CD14-positive monocyte (primary cell): ENCODE measurements at regions not wholly inside any gene's neighbourhood (a gene's known extent, or its start where the extent isn't known, plus 50 kb on each side); places are given as distances from the start of the nearest gene placed in this dataset.

Source experiments
- DNase-seq, 3 donors: peaks; one replicate each; pipeline ENCODE4 v3.0.0-alpha.2; 2011 to 2022
- H2AFZ ChIP-seq: 2 replicates; pipeline ENCODE4 v1.6.0; 2012; ENCODE audit warnings: mild to moderate bottlenecking, low read depth, low read length, inconsistent platforms; ENCODE audit not compliant: insufficient read depth, poor library complexity, severe bottlenecking
- H3K27ac ChIP-seq, 2 donors: 1 replicate in 1 of 2; 2 replicates in 1 of 2; pipeline ENCODE4 v1.5.1; 2012 to 2013; ENCODE audit warnings: low read length in 2 of 2, control low read depth in 1 of 2, inconsistent platforms in 1 of 2, low read depth in 1 of 2, mild to moderate bottlenecking in 1 of 2
- H3K27me3 ChIP-seq, 2 donors: one replicate each; pipeline versions ENCODE4 v1.6.0 to v1.6.1; 2011 to 2013; ENCODE audit warnings: low read length in 2 of 2; ENCODE audit not compliant: control insufficient read depth in 2 of 2, insufficient read depth in 2 of 2
- H3K36me3 ChIP-seq, 2 donors: replicated peaks in 1 of 2; 1 replicate in 1 of 2; 2 replicates in 1 of 2; pipeline versions ENCODE4 v1.5.1 to v1.6.1; 2012 to 2013; ENCODE audit warnings: low read length in 2 of 2, control low read depth in 1 of 2, inconsistent platforms in 1 of 2, mild to moderate bottlenecking in 1 of 2; ENCODE audit not compliant: insufficient read depth in 2 of 2, control insufficient read depth in 1 of 2
- H3K4me1 ChIP-seq, 2 donors: 1 replicate in 1 of 2; 2 replicates in 1 of 2; pipeline versions ENCODE4 v1.5.1 to v1.6.1; 2012 to 2013; ENCODE audit warnings: low read length in 2 of 2, control low read depth in 1 of 2, inconsistent platforms in 1 of 2, mild to moderate bottlenecking in 1 of 2, moderate library complexity in 1 of 2; ENCODE audit not compliant: insufficient read depth in 2 of 2, control insufficient read depth in 1 of 2
- H3K4me2 ChIP-seq: replicated peaks from 2 replicates; pipeline ENCODE3; 2012; ENCODE audit warnings: low read length, moderate library complexity, mild to moderate bottlenecking; ENCODE audit not compliant: poor library complexity, severe bottlenecking; ENCODE audit errors: extremely low read depth
- H3K4me3 ChIP-seq, 3 experiments: fragments of 200-600 bp in 1 of 3; sonication (generic) in 1 of 3; replicated peaks in 1 of 3; 1 replicate in 2 of 3; 2 replicates in 1 of 3; pipeline ENCODE4 v1.5.1; 2011 to 2013; ENCODE audit warnings: low read length in 3 of 3, mild to moderate bottlenecking in 3 of 3, control low read depth in 2 of 3, low read depth in 2 of 3, inconsistent platforms in 1 of 3, moderate library complexity in 1 of 3
- H3K79me2 ChIP-seq: 2 replicates; pipeline ENCODE4 v1.6.0; 2012; ENCODE audit warnings: mild to moderate bottlenecking, control low read depth, inconsistent platforms, low read length, moderate library complexity; ENCODE audit not compliant: insufficient read depth
- H3K9ac ChIP-seq: 2 replicates; pipeline ENCODE4 v1.6.0; 2017; ENCODE audit warnings: low read length, mild to moderate bottlenecking; ENCODE audit not compliant: insufficient read depth, poor library complexity, severe bottlenecking
- H3K9me3 ChIP-seq, 2 donors: replicated peaks in 1 of 2; 1 replicate in 1 of 2; 2 replicates in 1 of 2; pipeline versions ENCODE4 v1.5.1 to v1.6.1; 2012 to 2013; ENCODE audit warnings: low read length in 2 of 2, control low read depth in 1 of 2; ENCODE audit not compliant: control insufficient read depth in 1 of 2, insufficient read depth in 1 of 2
- H4K20me1 ChIP-seq: 2 replicates; pipeline ENCODE4 v1.6.0; 2012; ENCODE audit warnings: mild to moderate bottlenecking, low read length, control low read depth, moderate library complexity; ENCODE audit not compliant: insufficient read depth
- H3K27ac Mint-ChIP-seq, 7 donors: one replicate each; pipeline ENCODE4 v1.8.0; 2020; ENCODE audit warnings: mild to moderate bottlenecking in 7 of 7, mixed read lengths in 7 of 7, moderate library complexity in 6 of 7, inconsistent platforms in 2 of 7
- H3K27me3 Mint-ChIP-seq, 3 donors: one replicate each; pipeline ENCODE4 v1.8.0; 2021 to 2022; ENCODE audit warnings: low read depth in 3 of 3, mild to moderate bottlenecking in 3 of 3, mixed read lengths in 3 of 3, moderate library complexity in 3 of 3, inconsistent platforms in 1 of 3
- H3K36me3 Mint-ChIP-seq, 2 donors: one replicate each; pipeline ENCODE4 v1.8.0; 2020; ENCODE audit warnings: mixed read lengths in 2 of 2, inconsistent platforms in 1 of 2, mild to moderate bottlenecking in 1 of 2
- H3K4me1 Mint-ChIP-seq: one replicate; pipeline ENCODE4 v1.8.0; 2020; ENCODE audit warnings: mild to moderate bottlenecking, mixed read lengths
- H3K4me3 Mint-ChIP-seq, 2 donors: one replicate each; pipeline ENCODE4 v1.8.0; 2020; ENCODE audit warnings: mild to moderate bottlenecking in 2 of 2, mixed read lengths in 2 of 2, moderate library complexity in 1 of 2
- H3K9me3 Mint-ChIP-seq, 7 donors: one replicate each; pipeline ENCODE4 v1.8.0; 2020 to 2022; ENCODE audit warnings: mixed read lengths in 7 of 7, mild to moderate bottlenecking in 6 of 7, moderate library complexity in 6 of 7, inconsistent platforms in 2 of 7
- WGBS: methylation state at CpG from one replicate; pipeline ENCODE4 v1.1.5; 2013; ENCODE audit warnings: missing lambda C conversion rate; ENCODE audit not compliant: insufficient coverage; 5-methylcytosine and 5-hydroxymethylcytosine counted together
- intact Hi-C, 2 donors: fragments of 100-400 bp; cut with micrococcal nuclease; formaldehyde crosslinking; loops; one replicate each; pipeline versions ENCODE4 v1.15.0 to v1.15.1; 2023
- TF ChIP-seq, protein P1 (sequence below): fragments of 200-600 bp; IDR thresholded peaks from one replicate; pipeline ENCODE4 v1.8.0; 2022; ENCODE audit warnings: antibody characterized with exemption, mild to moderate bottlenecking

DNA sequence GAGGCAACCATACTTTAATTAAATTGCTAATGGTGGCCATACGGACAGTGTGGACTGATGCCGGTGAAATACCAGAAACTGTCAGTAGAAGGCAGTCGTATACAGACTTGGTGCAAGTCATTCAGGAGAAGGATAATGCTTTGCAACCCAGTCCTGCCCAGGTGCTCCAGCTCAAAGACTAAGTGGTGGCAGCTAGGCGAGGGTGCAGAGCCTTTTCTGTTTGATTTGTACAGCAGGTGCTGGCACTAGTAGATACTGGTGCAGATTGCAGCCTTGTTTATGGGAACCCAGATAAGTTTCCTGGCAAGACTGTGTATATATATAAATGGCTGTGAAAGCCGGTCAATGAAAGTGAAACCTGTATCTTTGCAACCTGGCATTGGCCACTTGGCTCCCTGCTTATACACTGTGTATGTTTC, 208.3 kb upstream of the SYT4 start:
- no peak for DNase-seq
- H3K9me3 ChIP-seq, result peaks cover 20 to 34% of the 10 kb centered on the region in 2 donors
- H3K4me1 Mint-ChIP-seq, result no peaks in the 10 kb centered on the region
- H3K4me1 ChIP-seq, result no peaks in the 10 kb centered on the region
- no peaks in the 10 kb centered on the region for H3K36me3 ChIP-seq
- no peak overlapping the region for H3K27ac ChIP-seq
- H2AFZ ChIP-seq, result no peak overlapping the region
- no peak overlapping the region for H3K27ac Mint-ChIP-seq
- TF ChIP-seq, protein P1, sequence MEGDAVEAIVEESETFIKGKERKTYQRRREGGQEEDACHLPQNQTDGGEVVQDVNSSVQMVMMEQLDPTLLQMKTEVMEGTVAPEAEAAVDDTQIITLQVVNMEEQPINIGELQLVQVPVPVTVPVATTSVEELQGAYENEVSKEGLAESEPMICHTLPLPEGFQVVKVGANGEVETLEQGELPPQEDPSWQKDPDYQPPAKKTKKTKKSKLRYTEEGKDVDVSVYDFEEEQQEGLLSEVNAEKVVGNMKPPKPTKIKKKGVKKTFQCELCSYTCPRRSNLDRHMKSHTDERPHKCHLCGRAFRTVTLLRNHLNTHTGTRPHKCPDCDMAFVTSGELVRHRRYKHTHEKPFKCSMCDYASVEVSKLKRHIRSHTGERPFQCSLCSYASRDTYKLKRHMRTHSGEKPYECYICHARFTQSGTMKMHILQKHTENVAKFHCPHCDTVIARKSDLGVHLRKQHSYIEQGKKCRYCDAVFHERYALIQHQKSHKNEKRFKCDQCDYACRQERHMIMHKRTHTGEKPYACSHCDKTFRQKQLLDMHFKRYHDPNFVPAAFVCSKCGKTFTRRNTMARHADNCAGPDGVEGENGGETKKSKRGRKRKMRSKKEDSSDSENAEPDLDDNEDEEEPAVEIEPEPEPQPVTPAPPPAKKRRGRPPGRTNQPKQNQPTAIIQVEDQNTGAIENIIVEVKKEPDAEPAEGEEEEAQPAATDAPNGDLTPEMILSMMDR, result no peak
- H3K36me3 Mint-ChIP-seq, result no peaks in the 10 kb centered on the region
- H3K27me3 Mint-ChIP-seq, result no peaks in the 10 kb centered on the region
- no peaks in the 10 kb centered on the region for H4K20me1 ChIP-seq
- intact Hi-C loops, result no loop called here
- no peaks in the 10 kb centered on the region for H3K27me3 ChIP-seq
- H3K79me2 ChIP-seq, result no peaks in the 10 kb centered on the region
- H3K4me2 ChIP-seq, result no peak overlapping the region
- H3K9me3 Mint-ChIP-seq, result peaks cover 2 to 22% (median 8%) of the 10 kb centered on the region in 7 donors
- H3K9ac ChIP-seq, result no peak overlapping the region
- no peak overlapping the region for H3K4me3 Mint-ChIP-seq
- WGBS, result 94% methylated on average over 4 of the region's 5 CpGs
- H3K4me3 ChIP-seq, result no peak overlapping the region

DNA sequence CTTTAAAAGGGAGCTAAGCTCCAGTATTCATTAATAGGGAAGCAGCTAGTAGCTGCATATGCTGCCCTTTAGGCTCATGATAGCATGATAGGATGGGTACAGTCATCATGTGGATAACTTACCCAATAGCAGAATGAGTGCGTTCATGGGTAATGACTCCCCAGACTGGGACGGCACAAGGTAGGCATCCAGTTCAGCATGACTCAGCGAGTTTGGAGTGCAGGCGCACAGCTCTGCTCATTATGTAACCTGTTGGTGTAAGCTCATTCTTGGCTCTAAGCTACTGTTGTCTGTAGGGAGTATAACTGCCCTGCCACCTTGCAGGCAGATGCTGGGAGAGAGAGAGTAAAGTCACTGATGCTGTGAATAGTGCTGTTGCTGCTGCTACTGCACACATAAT, 209.2 kb upstream of the SYT4 start:
- DNase-seq, result no peak
- H3K4me1 Mint-ChIP-seq, result no peaks in the 10 kb centered on the region
- no peak overlapping the region for H3K4me3 Mint-ChIP-seq

More for the DNA sequence above, 209.2 kb upstream of the SYT4 start:
- no peaks in the 10 kb centered on the region for H3K36me3 ChIP-seq
- Mint-ChIP-seq H3K27ac (no peak overlapping the region), H3K36me3 (no peaks in the 10 kb centered on the region), H3K9me3 (peaks cover 2 to 22% (median 8%) of the 10 kb centered on the region in 7 donors), H3K27me3 (no peaks in the 10 kb centered on the region)
- no peaks in the 10 kb centered on the region for H3K4me1 ChIP-seq
- H2AFZ ChIP-seq, result no peak overlapping the region
- no peak overlapping the region for H3K9ac ChIP-seq
- intact Hi-C loops, result no loop called here
- no peak overlapping the region for H3K27ac ChIP-seq
- no peaks in the 10 kb centered on the region for H3K27me3 ChIP-seq
- H4K20me1 ChIP-seq, result no peaks in the 10 kb centered on the region
- TF ChIP-seq, protein P1, result no peak
- H3K4me3 ChIP-seq, result no peak overlapping the region
- 93% methylated on average over 4 of the region's 4 CpGs for WGBS
- H3K4me2 ChIP-seq, result no peak overlapping the region
- H3K79me2 ChIP-seq, result no peaks in the 10 kb centered on the region
- H3K9me3 ChIP-seq, result peaks cover 20 to 34% of the 10 kb centered on the region in 2 donors
